Rectal smooth muscle tissue (tissue), 1 donor: ENCODE measurements at regions not wholly inside any gene's neighbourhood (a gene's known extent, or its start where the extent isn't known, plus 50 kb on each side); places are given as distances from the start of the nearest gene placed in this dataset.
"Not testable (repeated sequence)": the region's sequence is repeated elsewhere in the genome, so short reads cannot be mapped to it uniquely, and the experiment has no call there.

Source experiments
- H3K27ac ChIP-seq: one replicate; pipeline ENCODE4 v1.7.0; 2013; ENCODE audit warnings: low read depth, low read length, inconsistent platforms
- H3K27me3 ChIP-seq: one replicate; pipeline ENCODE4 v1.7.0; 2013; ENCODE audit warnings: low read length; ENCODE audit not compliant: control insufficient read depth, insufficient read depth
- H3K36me3 ChIP-seq: one replicate; pipeline ENCODE4 v1.7.0; 2013; ENCODE audit warnings: low read length; ENCODE audit not compliant: control insufficient read depth, insufficient read depth
- H3K4me1 ChIP-seq: one replicate; pipeline ENCODE4 v1.7.0; 2013; ENCODE audit warnings: low read length; ENCODE audit not compliant: control insufficient read depth, insufficient read depth
- H3K4me3 ChIP-seq: one replicate; pipeline ENCODE4 v1.7.0; 2013; ENCODE audit warnings: low read length
- H3K9ac ChIP-seq: one replicate; pipeline ENCODE4 v1.7.0; 2013; ENCODE audit warnings: low read length

- no peaks in the 10 kb centered on the region for H3K36me3 ChIP-seq
- no peak overlapping the region for H3K9ac ChIP-seq
- no peaks in the 10 kb centered on the region for H3K27me3 ChIP-seq
- no peak overlapping the region for H3K27ac ChIP-seq
- H3K4me1 ChIP-seq, result peaks cover 5% of the 10 kb centered on the region
- H3K4me3 ChIP-seq, result no peak overlapping the region
These were observed 78.6 kb downstream of the RGS2 start for GRCh38 chr1:192887426-192887825.

DNA sequence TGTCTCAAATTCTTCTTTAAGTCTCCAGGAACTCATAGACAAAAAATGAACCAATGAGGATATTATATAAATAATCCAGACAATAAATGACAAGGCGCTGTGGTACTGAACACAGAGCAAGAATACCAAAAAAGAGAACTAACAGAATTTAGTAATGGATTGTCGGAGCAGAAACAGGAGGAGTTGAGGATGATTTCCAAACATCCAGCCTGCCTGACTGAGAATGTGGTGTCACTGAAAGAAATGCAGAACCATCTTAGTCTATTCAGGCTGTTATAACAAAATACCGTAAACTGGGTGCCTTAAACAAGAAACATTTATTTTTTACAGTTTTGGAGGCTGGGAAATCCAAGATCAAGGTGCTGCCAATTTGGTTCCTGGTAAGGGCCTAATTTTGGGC lies 79.7 kb downstream of the RGS2 start:
- Histone ChIP-seq H3K27me3 (no peaks in the 10 kb centered on the region), H3K36me3 (no peaks in the 10 kb centered on the region)

DNA sequence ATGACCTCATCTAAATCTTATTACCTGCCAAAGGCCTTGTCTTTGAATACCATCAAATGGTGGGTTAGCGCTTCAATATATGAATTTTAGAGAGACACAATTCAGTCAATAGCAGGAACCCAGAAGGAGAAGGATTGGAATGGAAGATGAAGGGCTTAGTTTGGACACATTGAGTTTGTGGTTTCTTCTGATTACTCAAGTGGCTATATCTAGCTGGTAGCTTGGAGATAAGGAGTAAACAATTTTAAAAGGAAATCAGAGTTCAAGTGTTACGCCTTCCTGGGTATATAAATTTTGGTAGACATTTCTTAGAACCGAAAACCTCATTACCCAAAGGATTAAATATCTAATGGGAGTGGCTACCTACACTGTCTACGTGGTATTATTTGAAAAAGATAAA lies 80.2 kb downstream of the RGS2 start:
- H3K36me3 ChIP-seq, result no peaks in the 10 kb centered on the region

More for the DNA sequence above, 79.7 kb downstream of the RGS2 start:
- Histone ChIP-seq H3K9ac (no peak overlapping the region), H3K4me1 (peaks cover 10% of the 10 kb centered on the region), H3K4me3 (no peak overlapping the region), H3K27ac (no peak overlapping the region)

GRCh38 chr1:192890134-192890533 lies 81.3 kb downstream of the RGS2 start:
- H3K4me1 ChIP-seq, result peaks cover 10% of the 10 kb centered on the region
- no peak overlapping the region for H3K4me3 ChIP-seq
- H3K27me3 ChIP-seq, result no peaks in the 10 kb centered on the region
- no peaks in the 10 kb centered on the region for H3K36me3 ChIP-seq
- H3K9ac ChIP-seq, result no peak overlapping the region
- H3K27ac ChIP-seq, result peak overlapping the region; percentile 61

More for the DNA sequence above, 80.2 kb downstream of the RGS2 start:
- no peak overlapping the region for H3K9ac ChIP-seq
- no peak overlapping the region for H3K4me3 ChIP-seq
- no peaks in the 10 kb centered on the region for H3K27me3 ChIP-seq
- no peak overlapping the region for H3K27ac ChIP-seq
- peaks cover 10% of the 10 kb centered on the region for H3K4me1 ChIP-seq

DNA sequence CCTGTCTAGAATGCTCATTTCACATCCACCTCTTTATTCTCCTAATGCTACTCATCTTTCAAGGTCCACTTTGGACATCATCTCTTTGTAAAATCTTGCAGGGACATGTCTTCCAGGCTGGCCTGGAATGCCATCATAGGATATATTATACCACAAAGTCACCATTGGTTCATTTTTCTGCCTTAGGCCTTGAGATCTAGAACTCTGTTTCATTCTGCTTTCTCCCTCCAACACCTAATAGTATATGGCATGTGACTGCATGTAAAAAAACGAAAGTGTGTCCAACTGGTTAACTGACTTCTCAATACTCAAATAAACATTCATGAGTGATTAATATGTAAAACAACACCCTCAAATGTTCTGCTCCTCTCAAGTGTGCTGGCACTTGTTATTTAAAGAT lies 84.1 kb downstream of the RGS2 start:
- no peak overlapping the region for H3K27ac ChIP-seq
- peaks cover 10% of the 10 kb centered on the region for H3K4me1 ChIP-seq

DNA sequence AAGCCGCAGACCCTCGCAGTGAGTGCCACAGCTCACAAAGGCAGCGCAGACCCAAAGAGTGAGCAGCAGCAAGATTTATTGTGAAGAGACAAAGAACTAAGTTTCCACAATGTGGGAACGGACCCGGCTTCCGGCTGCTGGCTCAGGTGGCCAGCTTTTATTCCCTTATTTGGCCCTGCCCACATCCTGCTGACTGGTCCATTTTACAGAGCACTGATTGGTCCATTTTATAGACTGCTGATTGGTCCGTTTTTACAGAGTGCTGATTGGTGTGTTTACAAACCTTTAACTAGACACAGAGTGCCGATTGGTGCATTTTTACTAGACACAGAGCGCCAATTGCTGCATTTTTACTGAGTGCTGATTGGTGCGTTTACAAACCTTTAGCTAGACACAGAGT lies 86.6 kb downstream of the RGS2 start:
- H3K4me1 ChIP-seq, H3K36me3 ChIP-seq, H3K27me3 ChIP-seq, H3K9ac ChIP-seq, H3K27ac ChIP-seq, H3K4me3 ChIP-seq: not testable (repeated sequence)

More for the DNA sequence above, 84.1 kb downstream of the RGS2 start:
- no peaks in the 10 kb centered on the region for H3K36me3 ChIP-seq
- H3K4me3 ChIP-seq, result no peak overlapping the region
- H3K9ac ChIP-seq, result no peak overlapping the region
- no peaks in the 10 kb centered on the region for H3K27me3 ChIP-seq

- no peaks in the 10 kb centered on the region for H3K27me3 ChIP-seq
- H3K36me3 ChIP-seq, result no peaks in the 10 kb centered on the region
- H3K27ac ChIP-seq, result no peak overlapping the region
- no peak overlapping the region for H3K9ac ChIP-seq
- no peak overlapping the region for H3K4me3 ChIP-seq
- peaks cover 5% of the 10 kb centered on the region for H3K4me1 ChIP-seq
These were observed 87.5 kb downstream of the RGS2 start for GRCh38 chr1:192896376-192896775.

- H3K27ac ChIP-seq, result no peak overlapping the region
- no peak overlapping the region for H3K9ac ChIP-seq
- H3K4me3 ChIP-seq, result no peak overlapping the region
- peaks cover 11% of the 10 kb centered on the region for H3K4me1 ChIP-seq
- H3K27me3 ChIP-seq, result no peaks in the 10 kb centered on the region
- H3K36me3 ChIP-seq, result no peaks in the 10 kb centered on the region
These were observed 92.7 kb downstream of the RGS2 start for GRCh38 chr1:192901500-192901899.

GRCh38 chr1:192903142-192903541 lies 94.3 kb downstream of the RGS2 start:
- peaks cover 17% of the 10 kb centered on the region for H3K4me1 ChIP-seq
- no peaks in the 10 kb centered on the region for H3K36me3 ChIP-seq
- H3K4me3 ChIP-seq, result no peak overlapping the region
- no peak overlapping the region for H3K27ac ChIP-seq
- no peak overlapping the region for H3K9ac ChIP-seq
- no peaks in the 10 kb centered on the region for H3K27me3 ChIP-seq

GRCh38 chr1:192904438-192904895 lies 95.6 kb downstream of the RGS2 start:
- Histone ChIP-seq H3K36me3 (no peaks in the 10 kb centered on the region), H3K4me1 (peaks cover 23% of the 10 kb centered on the region), H3K27me3 (no peaks in the 10 kb centered on the region), H3K27ac (peak overlapping the region; percentile 74), H3K9ac (no peak overlapping the region), H3K4me3 (no peak overlapping the region)

GRCh38 chr1:192905049-192905448 lies 96.2 kb downstream of the RGS2 start:
- H3K36me3 ChIP-seq, result no peaks in the 10 kb centered on the region
- no peak overlapping the region for H3K9ac ChIP-seq
- H3K4me3 ChIP-seq, result no peak overlapping the region
- H3K4me1 ChIP-seq, result peaks cover 23% of the 10 kb centered on the region
- peak overlapping the region; percentile 23 for H3K27ac ChIP-seq
- H3K27me3 ChIP-seq, result no peaks in the 10 kb centered on the region

- H3K4me1 ChIP-seq, result peaks cover 23% of the 10 kb centered on the region
- no peaks in the 10 kb centered on the region for H3K27me3 ChIP-seq
- no peaks in the 10 kb centered on the region for H3K36me3 ChIP-seq
- H3K4me3 ChIP-seq, result no peak overlapping the region
- H3K9ac ChIP-seq, result no peak overlapping the region
- peak overlapping the region; percentile 31 for H3K27ac ChIP-seq
These were observed 97.5 kb downstream of the RGS2 start for GRCh38 chr1:192906334-192906733.

DNA sequence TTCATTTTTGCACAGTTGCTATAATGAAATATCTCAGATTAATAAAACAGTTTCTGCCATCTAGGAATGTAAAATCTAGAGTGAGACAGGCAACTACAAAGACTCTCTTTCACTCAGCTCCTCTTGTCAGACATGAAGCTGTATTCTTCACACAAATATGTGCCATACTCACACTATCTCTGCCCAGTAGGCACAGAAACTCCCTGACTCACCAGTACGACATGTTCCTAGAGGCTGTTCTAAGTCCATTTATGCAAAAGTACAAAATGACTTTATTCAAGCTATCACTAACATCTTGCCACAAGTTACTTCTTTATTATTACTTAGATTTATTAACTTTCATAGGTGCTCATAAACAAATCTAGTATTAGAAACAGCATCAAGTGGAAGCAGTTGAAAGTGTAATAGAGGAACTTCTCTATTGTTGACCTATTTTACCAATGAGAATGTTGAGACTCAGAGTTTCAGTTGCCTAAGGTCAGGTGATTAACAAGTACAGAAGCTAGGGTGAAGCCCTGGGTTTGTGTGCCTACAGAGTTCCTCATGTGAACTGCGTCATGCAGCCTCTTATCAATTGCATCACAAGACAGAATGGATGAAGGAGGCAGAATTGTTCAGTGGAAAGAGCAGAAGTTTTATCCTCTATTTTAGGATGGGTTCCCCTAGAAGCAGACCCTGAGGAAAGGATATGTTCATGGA lies 98.9 kb downstream of the RGS2 start:
- Histone ChIP-seq H3K27ac (peak overlapping the region; percentile 68), H3K36me3 (no peaks in the 10 kb centered on the region), H3K4me1 (peaks cover 20% of the 10 kb centered on the region), H3K27me3 (no peaks in the 10 kb centered on the region), H3K4me3 (no peak overlapping the region), H3K9ac (no peak overlapping the region)
